B cell (primary cell): ENCODE measurements at regions not wholly inside any gene's neighbourhood (a gene's known extent, or its start where the extent isn't known, plus 50 kb on each side); places are given as distances from the start of the nearest gene placed in this dataset.

Experiments used
- CTCF ChIP-seq: fragments of 200-600 bp; IDR thresholded peaks from one replicate; pipeline ENCODE4 v1.8.0; 2022; ENCODE audit warnings: antibody characterized with exemption, mild to moderate bottlenecking
- EZH2 ChIP-seq: IDR thresholded peaks from 2 replicates; pipeline ENCODE4 v1.6.1; 2012; ENCODE audit warnings: borderline replicate concordance, low read depth, mild to moderate bottlenecking, moderate library complexity, low read length; ENCODE audit not compliant: insufficient read depth, poor library complexity, severe bottlenecking

- TF ChIP-seq EZH2 (no peak), CTCF (no peak)
Measured at GRCh38 chr2:104704496-104705245, 149.2 kb upstream of the POU3F3 start.
